Mucosa of descending colon (tissue), 3 donors: ENCODE measurements at regions not wholly inside any gene's neighbourhood (a gene's known extent, or its start where the extent isn't known, plus 50 kb on each side); places are given as distances from the start of the nearest gene placed in this dataset.
"Not testable (repeated sequence)": the region's sequence is repeated elsewhere in the genome, so short reads cannot be mapped to it uniquely, and the experiment has no call there.

ENCODE experiments used
- ATAC-seq: fragments of 200-7000 bp; cut with Tn5 transposase; one replicate; pipeline ENCODE4 v1.9.1; 2020; ENCODE audit warnings: mild to moderate bottlenecking, moderate library complexity
- DNase-seq, 3 donors: peaks; one replicate each; pipeline ENCODE4 v3.0.0-alpha.2; 2020
- H3K36me3 ChIP-seq: fragments of 200-600 bp; one replicate; pipeline ENCODE4 v1.8.0; 2021; ENCODE audit warnings: low read depth, mild to moderate bottlenecking
- H3K4me1 ChIP-seq: fragments of 200-600 bp; one replicate; pipeline ENCODE4 v1.8.0; 2021; ENCODE audit warnings: low read depth, mild to moderate bottlenecking
- H3K4me3 ChIP-seq: fragments of 200-600 bp; one replicate; pipeline ENCODE4 v1.8.0; 2021; ENCODE audit warnings: mild to moderate bottlenecking
- H3K9me3 ChIP-seq: fragments of 200-600 bp; one replicate; pipeline ENCODE4 v1.8.0; 2021; ENCODE audit warnings: mild to moderate bottlenecking
- CTCF ChIP-seq: fragments of 200-600 bp; IDR thresholded peaks from one replicate; pipeline ENCODE4 v1.8.0; 2022; ENCODE audit warnings: antibody characterized with exemption, mild to moderate bottlenecking
- intact Hi-C, 2 donors: fragments of 100-400 bp; cut with DNase I in 1 of 2; cut with micrococcal nuclease in 1 of 2; formaldehyde crosslinking; loops; one replicate each; pipeline versions ENCODE4 v1.11.0 to v1.11.1; 2022; cut with DNase I, micrococcal nuclease
- donor health status: DM: no; HTN: no; CAD: no; lungs with moderate emphysema.
- donor health status: DM: no; HTN: no; CAD: no.
- donor health status: DM: no; HTN: yes; CAD: no.

DNA sequence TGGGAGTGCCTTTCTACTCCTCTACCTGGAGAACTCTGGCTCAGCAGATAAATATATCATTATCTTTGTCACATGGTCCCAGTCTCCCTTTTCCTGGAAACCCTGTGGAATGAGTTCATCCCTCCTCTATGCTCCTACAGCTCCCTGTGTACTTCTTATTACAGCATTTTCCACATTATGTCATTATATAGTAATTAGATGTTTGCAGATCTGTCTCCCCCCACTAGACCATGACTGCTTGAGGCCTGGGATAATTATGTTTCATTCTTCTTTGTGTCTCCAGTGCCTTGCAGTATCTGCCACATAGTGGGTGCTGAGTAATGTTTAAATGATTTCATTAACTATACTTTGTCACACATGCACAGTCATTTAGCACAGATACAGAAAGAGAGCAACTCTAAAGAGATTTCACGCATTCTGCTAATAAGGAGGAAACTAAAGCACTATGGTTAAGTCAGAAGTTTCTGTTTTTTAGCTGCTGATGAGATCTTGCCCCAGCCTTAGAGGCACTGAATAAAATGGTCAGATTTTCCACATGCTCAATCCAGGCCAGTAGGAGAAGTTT lies 66.1 kb upstream of the DIAPH3 start:
- no peaks in the 10 kb centered on the region for H3K9me3 ChIP-seq
- no peaks in the 10 kb centered on the region for H3K36me3 ChIP-seq
- TF ChIP-seq CTCF: no peak
- H3K4me3 ChIP-seq: no peak overlapping the region
- intact Hi-C loops: no loop called here
- DNase-seq (no peak), ATAC-seq (no peak)
- H3K4me1 ChIP-seq: no peaks in the 10 kb centered on the region

- H3K4me3 ChIP-seq: no peak overlapping the region
- intact Hi-C loops: no loop called here
- H3K36me3 ChIP-seq: no peaks in the 10 kb centered on the region
- no peak for ATAC-seq
- H3K4me1 ChIP-seq: no peaks in the 10 kb centered on the region
- no peaks in the 10 kb centered on the region for H3K9me3 ChIP-seq
- TF ChIP-seq CTCF: no peak
- DNase-seq: no peak
Measured at GRCh38 chr13:60230593-60230992, 66.9 kb upstream of the DIAPH3 start.

GRCh38 chr13:60242043-60242595 lies 78.4 kb upstream of the DIAPH3 start:
- intact Hi-C loops: no loop called here
- Histone ChIP-seq H3K4me3 (no peak overlapping the region), H3K9me3 (no peaks in the 10 kb centered on the region), H3K4me1 (no peaks in the 10 kb centered on the region), H3K36me3 (no peaks in the 10 kb centered on the region)
- ATAC-seq (peak; percentile 35), DNase-seq (no peak)
- TF ChIP-seq CTCF: no peak

DNA sequence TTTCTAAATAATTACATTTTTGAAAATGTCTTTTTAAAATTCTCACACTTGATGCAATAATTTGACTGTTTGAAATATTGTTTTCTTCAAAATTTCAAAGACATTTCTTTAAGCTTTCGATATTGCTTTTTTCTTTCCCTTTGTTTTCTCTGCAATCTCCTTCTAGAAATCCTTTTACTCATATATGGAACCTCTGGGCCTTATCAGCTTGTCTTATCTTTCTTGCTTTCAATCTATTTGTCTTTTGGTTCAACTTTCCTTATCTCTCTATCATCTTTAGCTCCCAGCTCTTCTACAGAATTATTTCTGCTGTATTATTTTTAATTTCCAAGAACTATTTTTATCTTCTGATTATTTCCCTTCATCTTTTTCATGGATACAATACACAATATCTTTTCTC lies 80.7 kb upstream of the DIAPH3 start:
- ATAC-seq (no peak), DNase-seq (no peak)
- intact Hi-C loops: no loop called here
- no peaks in the 10 kb centered on the region for H3K4me1 ChIP-seq
- H3K4me3 ChIP-seq: no peak overlapping the region
- H3K9me3 ChIP-seq: no peaks in the 10 kb centered on the region
- TF ChIP-seq CTCF: no peak
- no peaks in the 10 kb centered on the region for H3K36me3 ChIP-seq

- ATAC-seq, H3K4me3 ChIP-seq, DNase-seq, H3K9me3 ChIP-seq, H3K36me3 ChIP-seq, H3K4me1 ChIP-seq, intact Hi-C loops: not testable (repeated sequence)
Measured at GRCh38 chr13:60251419-60251818, 87.7 kb upstream of the DIAPH3 start.

DNA sequence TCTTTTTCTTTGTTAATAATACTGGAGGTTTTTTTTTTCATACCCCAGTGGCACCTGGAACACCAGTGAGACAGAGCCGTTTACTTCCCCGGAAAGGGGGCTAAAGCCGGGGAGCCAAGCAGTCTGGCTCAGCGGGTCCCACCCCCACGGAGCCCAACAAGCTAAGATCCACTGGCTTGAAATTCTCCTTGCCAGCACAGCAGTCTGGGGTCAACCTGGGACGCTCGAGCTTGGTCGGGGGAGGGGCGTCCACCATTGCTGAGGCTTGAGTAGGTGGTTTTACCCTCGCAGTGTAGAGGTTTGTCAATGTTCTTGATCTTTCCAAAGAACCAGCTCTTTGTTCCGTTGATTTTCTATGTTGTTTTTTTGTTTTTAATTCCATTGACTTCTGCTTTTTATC lies 94.6 kb upstream of the DIAPH3 start:
- intact Hi-C loops: no loop called here
- TF ChIP-seq CTCF: no peak
- no peak overlapping the region for H3K4me3 ChIP-seq
- H3K36me3 ChIP-seq: no peaks in the 10 kb centered on the region
- no peak for DNase-seq
- no peaks in the 10 kb centered on the region for H3K9me3 ChIP-seq
- no peaks in the 10 kb centered on the region for H3K4me1 ChIP-seq
- no peak for ATAC-seq
